ENCODE measurements at regions not wholly inside any gene's neighbourhood (a gene's known extent, or its start where the extent isn't known, plus 50 kb on each side); places are given as distances from the start of the nearest gene placed in this dataset.

GRCh38 chr13:30816736-30817135, 81.4 kb downstream of the ALOX5AP start:
- Histone ChIP-seq H3K27ac (no peak overlapping the region), H3K36me3 (no peaks in the 10 kb centered on the region), H3K9me3 (no peaks in the 10 kb centered on the region), H3K4me3 (no peak overlapping the region), H3K27me3 (no peaks in the 10 kb centered on the region), H3K4me1 (no peaks in the 10 kb centered on the region)
- whole genome bisulfite sequencing, 2 donors (ENCODE audit: low coverage in 1 of 2), result 71 to 86% methylated on average over 6 of the region's 6 CpGs
- ATAC-seq, result no peak
- no peak for TF ChIP-seq POLR2A (IDR thresholded peaks at IDR 0.05)
- no peak for TF ChIP-seq POLR2AphosphoS5 (IDR thresholded peaks at IDR 0.05)
- no peak for TF ChIP-seq EP300 (IDR thresholded peaks at IDR 0.05)
- TF ChIP-seq, protein P1, sequence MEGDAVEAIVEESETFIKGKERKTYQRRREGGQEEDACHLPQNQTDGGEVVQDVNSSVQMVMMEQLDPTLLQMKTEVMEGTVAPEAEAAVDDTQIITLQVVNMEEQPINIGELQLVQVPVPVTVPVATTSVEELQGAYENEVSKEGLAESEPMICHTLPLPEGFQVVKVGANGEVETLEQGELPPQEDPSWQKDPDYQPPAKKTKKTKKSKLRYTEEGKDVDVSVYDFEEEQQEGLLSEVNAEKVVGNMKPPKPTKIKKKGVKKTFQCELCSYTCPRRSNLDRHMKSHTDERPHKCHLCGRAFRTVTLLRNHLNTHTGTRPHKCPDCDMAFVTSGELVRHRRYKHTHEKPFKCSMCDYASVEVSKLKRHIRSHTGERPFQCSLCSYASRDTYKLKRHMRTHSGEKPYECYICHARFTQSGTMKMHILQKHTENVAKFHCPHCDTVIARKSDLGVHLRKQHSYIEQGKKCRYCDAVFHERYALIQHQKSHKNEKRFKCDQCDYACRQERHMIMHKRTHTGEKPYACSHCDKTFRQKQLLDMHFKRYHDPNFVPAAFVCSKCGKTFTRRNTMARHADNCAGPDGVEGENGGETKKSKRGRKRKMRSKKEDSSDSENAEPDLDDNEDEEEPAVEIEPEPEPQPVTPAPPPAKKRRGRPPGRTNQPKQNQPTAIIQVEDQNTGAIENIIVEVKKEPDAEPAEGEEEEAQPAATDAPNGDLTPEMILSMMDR (IDR thresholded peaks at IDR 0.05), result no peak

DNA sequence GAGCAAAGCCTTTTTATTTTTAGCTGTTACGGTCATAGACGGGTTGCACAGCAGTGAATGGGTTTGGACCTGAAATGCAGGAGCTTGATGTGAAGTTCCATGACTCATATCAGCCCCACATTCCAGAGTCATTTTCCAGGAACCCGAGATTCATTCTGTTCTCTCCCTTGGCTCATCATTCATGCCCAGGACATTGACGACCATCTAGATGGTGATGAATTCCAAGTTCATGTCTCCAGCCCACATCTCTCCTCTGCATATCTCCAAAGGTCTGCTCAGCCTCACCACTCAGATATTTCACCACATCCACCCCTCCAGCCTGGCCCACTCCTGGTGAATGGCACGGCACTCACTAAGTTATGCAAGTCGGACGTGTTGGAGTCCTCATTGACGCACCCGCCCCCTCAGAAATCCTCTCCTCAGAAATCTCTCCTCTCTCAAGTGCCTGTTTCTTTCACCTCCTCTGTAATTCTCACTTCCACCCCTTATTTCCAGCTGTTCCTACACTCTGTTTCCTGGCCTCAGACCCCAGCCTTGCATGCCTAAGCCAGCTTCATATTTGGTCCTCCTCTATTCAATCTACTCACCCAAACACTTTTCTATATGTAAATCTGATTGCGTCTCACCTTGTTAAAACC, 83.1 kb downstream of the ALOX5AP start:
- H3K36me3 ChIP-seq, result no peaks in the 10 kb centered on the region
- no peaks in the 10 kb centered on the region for H3K9me3 ChIP-seq
- peak; percentile 81 for ATAC-seq
- TF ChIP-seq EP300 (IDR thresholded peaks at IDR 0.05) (no peak), POLR2AphosphoS5 (IDR thresholded peaks at IDR 0.05) (peak; percentile 71)
- TF ChIP-seq, protein P1 (IDR thresholded peaks at IDR 0.05), result no peak
- peak overlapping the region in 1 of 4 donors; percentile 1 for H3K27ac ChIP-seq
- no peak overlapping the region for H3K4me3 ChIP-seq
- H3K4me1 ChIP-seq, result no peaks in the 10 kb centered on the region
- H3K27me3 ChIP-seq, result no peaks in the 10 kb centered on the region
- WGBS, 2 donors (ENCODE audit: low coverage in 1 of 2), result 59 to 69% methylated on average over 8 to 10 of the region's 10 CpGs

DNA sequence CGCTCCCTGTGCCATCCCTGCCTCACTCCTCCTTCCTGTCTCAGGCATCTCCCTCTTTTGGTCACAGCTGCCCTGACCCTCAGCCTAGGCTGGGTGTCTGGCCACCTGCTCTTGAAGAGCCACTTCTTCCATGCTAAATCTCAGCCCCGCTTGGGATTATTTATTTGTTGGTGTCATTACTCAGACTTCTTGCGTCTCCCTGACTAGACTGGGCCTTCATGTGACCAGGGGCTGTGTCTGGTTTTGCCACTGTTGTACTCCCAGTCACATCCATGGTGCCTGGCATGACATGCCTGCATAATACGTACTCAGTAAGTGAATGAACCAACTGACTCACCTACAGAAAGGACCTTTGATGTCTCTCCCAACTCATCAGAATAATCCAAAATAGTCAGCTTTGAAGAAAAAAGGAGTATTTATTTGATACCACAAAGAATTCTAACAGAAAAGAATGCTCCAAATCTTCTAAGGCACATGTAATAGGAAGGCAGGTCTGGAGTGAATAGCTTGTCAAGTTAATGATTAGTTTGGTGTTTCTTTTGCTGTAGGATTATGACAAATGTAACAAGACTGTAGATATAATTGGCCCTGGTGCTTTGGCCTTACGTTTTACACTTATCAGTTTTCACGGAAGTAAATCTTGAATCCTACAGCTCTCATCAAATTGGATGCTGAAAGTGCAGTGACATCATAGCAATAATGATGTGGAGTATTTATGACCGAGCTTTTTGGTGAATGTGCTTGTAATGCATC, 84.0 kb downstream of the ALOX5AP start:
- ATAC-seq, result no peak
- H3K27me3 ChIP-seq, result no peaks in the 10 kb centered on the region
- TF ChIP-seq, protein P1 (IDR thresholded peaks at IDR 0.05), result no peak
- TF ChIP-seq POLR2AphosphoS5 (IDR thresholded peaks at IDR 0.05), result no peak
- H3K27ac ChIP-seq, result peak overlapping the region in 1 of 4 donors; percentile 1
- WGBS, 2 donors (ENCODE audit: low coverage in 1 of 2), result 86 to 95% methylated on average over 5 of the region's 7 CpGs
- H3K9me3 ChIP-seq, result no peaks in the 10 kb centered on the region
- no peak overlapping the region for H3K4me3 ChIP-seq
- no peaks in the 10 kb centered on the region for H3K36me3 ChIP-seq
- H3K4me1 ChIP-seq, result no peaks in the 10 kb centered on the region

DNA sequence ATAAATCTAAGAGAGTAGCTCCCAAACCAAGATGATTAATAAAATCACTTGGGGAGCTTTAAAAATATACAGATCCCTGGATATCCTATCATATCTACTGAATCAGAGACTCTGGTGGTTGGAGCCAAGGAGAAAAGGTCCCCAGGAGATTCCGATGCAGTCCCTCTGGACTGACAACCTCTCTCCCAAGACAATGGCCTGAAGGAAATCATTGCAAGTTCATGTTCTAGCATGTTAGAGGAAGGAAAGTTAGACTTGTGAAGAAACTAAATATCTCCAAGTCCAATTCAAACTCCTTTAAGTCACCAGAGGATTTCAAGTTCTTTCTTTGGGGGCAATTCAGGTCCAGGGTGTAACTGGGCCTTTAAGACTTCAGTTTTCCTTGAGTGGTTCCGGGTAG, 84.7 kb upstream of the MEDAG start:
- TF ChIP-seq POLR2A (IDR thresholded peaks at IDR 0.05) (no peak), POLR2AphosphoS5 (IDR thresholded peaks at IDR 0.05) (no peak), EP300 (IDR thresholded peaks at IDR 0.05) (no peak)
- TF ChIP-seq, protein P1 (IDR thresholded peaks at IDR 0.05), result no peak
- no peak for ATAC-seq
- 83 to 96% methylated on average over 1 to 2 of the region's 2 CpGs for WGBS, 2 donors (ENCODE audit: low coverage in 1 of 2)

DNA sequence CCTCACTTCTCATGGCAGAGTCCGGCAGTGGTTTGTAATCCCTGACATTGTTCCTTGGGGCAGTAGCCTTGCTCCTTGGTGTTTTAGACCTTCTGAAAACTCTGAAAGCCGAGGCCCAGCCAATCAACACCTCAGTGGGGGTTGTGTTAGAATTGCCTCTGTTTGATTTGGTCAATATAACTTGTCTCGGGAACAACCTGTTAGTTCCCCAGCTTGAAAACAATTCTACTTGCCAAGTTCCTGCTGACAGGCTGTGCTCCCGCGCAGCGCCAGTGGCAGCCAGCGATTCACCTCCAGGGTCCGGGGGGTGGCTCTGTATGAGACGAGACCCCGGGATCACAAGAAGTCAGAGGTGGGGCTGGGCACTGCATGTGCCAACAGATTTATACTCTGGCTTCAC, 81.4 kb upstream of the MEDAG start:
- WGBS, 2 donors (ENCODE audit: low coverage in 1 of 2), result 48% methylated on average over 7 of the region's 10 CpGs; no CpG with 5 or more reads in 1 of the 2 donors
- TF ChIP-seq EP300 (IDR thresholded peaks at IDR 0.05) (no peak), POLR2A (IDR thresholded peaks at IDR 0.05) (no peak), POLR2AphosphoS5 (IDR thresholded peaks at IDR 0.05) (no peak)
- TF ChIP-seq, protein P1 (IDR thresholded peaks at IDR 0.05), result no peak

More for the DNA sequence above, 84.7 kb upstream of the MEDAG start:
- Histone ChIP-seq H3K27me3 (no peaks in the 10 kb centered on the region), H3K4me3 (no peak overlapping the region), H3K9me3 (no peaks in the 10 kb centered on the region), H3K36me3 (no peaks in the 10 kb centered on the region), H3K4me1 (no peaks in the 10 kb centered on the region), H3K27ac (no peak overlapping the region)

More for the DNA sequence above, 81.4 kb upstream of the MEDAG start:
- no peak overlapping the region for H3K4me3 ChIP-seq
- no peaks in the 10 kb centered on the region for H3K36me3 ChIP-seq
- no peak for ATAC-seq
- no peaks in the 10 kb centered on the region for H3K27me3 ChIP-seq
- H3K9me3 ChIP-seq, result no peaks in the 10 kb centered on the region
- no peak overlapping the region for H3K27ac ChIP-seq
- no peaks in the 10 kb centered on the region for H3K4me1 ChIP-seq

Measured in gastroesophageal sphincter (tissue), 4 donors.